ENCODE measurements at regions not wholly inside any gene's neighbourhood (a gene's known extent, or its start where the extent isn't known, plus 50 kb on each side); places are given as distances from the start of the nearest gene placed in this dataset.

- H3K36me3 Mint-ChIP-seq = no peaks in the 10 kb centered on the region
- no peaks in the 10 kb centered on the region for H3K79me2 ChIP-seq (ENCODE audit: insufficient read depth, low read length)
- no peaks in the 10 kb centered on the region for H3K27me3 ChIP-seq (ENCODE audit: control insufficient read depth in 2 of 2, insufficient read depth in 2 of 2, low read length in 2 of 2)
- H3K4me2 ChIP-seq (replicated peaks; ENCODE audit: extremely low read depth, low read length, poor library complexity, severe bottlenecking) = no peak overlapping the region
- no peaks in the 10 kb centered on the region for H3K4me1 Mint-ChIP-seq
- no peaks in the 10 kb centered on the region for H3K4me1 ChIP-seq (ENCODE audit: control insufficient read depth in 1 of 2, insufficient read depth in 2 of 2, low read length in 2 of 2)
- no peaks in the 10 kb centered on the region for H3K9me3 Mint-ChIP-seq
- intact Hi-C loops (cut with micrococcal nuclease) = no loop called here
- no peak overlapping the region for H3K27ac ChIP-seq (ENCODE audit: low read depth in 1 of 2, low read length in 2 of 2)
- DNase-seq = no peak
- H2AFZ ChIP-seq (ENCODE audit: insufficient read depth, low read depth, low read length, poor library complexity, severe bottlenecking) = no peak overlapping the region
- H3K27me3 Mint-ChIP-seq (ENCODE audit: low read depth in 3 of 3) = peaks cover 1 to 8% (median 3%) of the 10 kb centered on the region in 3 donors
- H4K20me1 ChIP-seq (ENCODE audit: insufficient read depth, low read length) = no peaks in the 10 kb centered on the region
- no peaks in the 10 kb centered on the region for H3K9me3 ChIP-seq (replicated peaks in 1 of 2; ENCODE audit: control insufficient read depth in 1 of 2, insufficient read depth in 1 of 2, low read length in 2 of 2)
- no peaks in the 10 kb centered on the region for H3K36me3 ChIP-seq (replicated peaks in 1 of 2; ENCODE audit: control insufficient read depth in 1 of 2, insufficient read depth in 2 of 2, low read length in 2 of 2)
- no peak overlapping the region for H3K9ac ChIP-seq (ENCODE audit: insufficient read depth, low read length, poor library complexity, severe bottlenecking)
- peak overlapping the region in 1 of 2 donors; percentile 10 for H3K4me3 Mint-ChIP-seq
- no peak overlapping the region for H3K27ac Mint-ChIP-seq
- no peak for TF ChIP-seq CTCF (IDR thresholded peaks at IDR 0.05)
- no peak overlapping the region for H3K4me3 ChIP-seq (replicated peaks in 1 of 3; ENCODE audit: low read depth in 2 of 3, low read length in 3 of 3)
These were observed 260.5 kb downstream of the COX7C start for GRCh38 chr5:86878250-86878649.

- Mint-ChIP-seq H3K36me3 (no peaks in the 10 kb centered on the region), H3K9me3 (no peaks in the 10 kb centered on the region), H3K4me3 (no peak overlapping the region), H3K4me1 (no peaks in the 10 kb centered on the region), H3K27ac (no peak overlapping the region), H3K27me3 (ENCODE audit: low read depth in 3 of 3) (peaks cover 1 to 8% (median 4%) of the 10 kb centered on the region in 3 donors)
- Histone ChIP-seq H3K4me2 (replicated peaks; ENCODE audit: extremely low read depth, low read length, poor library complexity, severe bottlenecking) (no peak overlapping the region), H3K9ac (ENCODE audit: insufficient read depth, low read length, poor library complexity, severe bottlenecking) (no peak overlapping the region), H2AFZ (ENCODE audit: insufficient read depth, low read depth, low read length, poor library complexity, severe bottlenecking) (no peak overlapping the region), H3K4me3 (replicated peaks in 1 of 3; ENCODE audit: low read depth in 2 of 3, low read length in 3 of 3) (no peak overlapping the region), H3K27ac (ENCODE audit: low read depth in 1 of 2, low read length in 2 of 2) (no peak overlapping the region), H3K9me3 (replicated peaks in 1 of 2; ENCODE audit: control insufficient read depth in 1 of 2, insufficient read depth in 1 of 2, low read length in 2 of 2) (no peaks in the 10 kb centered on the region), H3K27me3 (ENCODE audit: control insufficient read depth in 2 of 2, insufficient read depth in 2 of 2, low read length in 2 of 2) (no peaks in the 10 kb centered on the region), H3K36me3 (replicated peaks in 1 of 2; ENCODE audit: control insufficient read depth in 1 of 2, insufficient read depth in 2 of 2, low read length in 2 of 2) (no peaks in the 10 kb centered on the region), H3K4me1 (ENCODE audit: control insufficient read depth in 1 of 2, insufficient read depth in 2 of 2, low read length in 2 of 2) (no peaks in the 10 kb centered on the region), H3K79me2 (ENCODE audit: insufficient read depth, low read length) (no peaks in the 10 kb centered on the region), H4K20me1 (ENCODE audit: insufficient read depth, low read length) (no peaks in the 10 kb centered on the region)
- TF ChIP-seq CTCF (IDR thresholded peaks at IDR 0.05) = no peak
- DNase-seq = no peak
- intact Hi-C loops (cut with micrococcal nuclease) = no loop called here
These were observed 261.3 kb downstream of the COX7C start for GRCh38 chr5:86879086-86879485.

Data from CD14-positive monocyte (primary cell).